Fibroblast of lung (primary cell): ENCODE measurements at regions not wholly inside any gene's neighbourhood (a gene's known extent, or its start where the extent isn't known, plus 50 kb on each side); places are given as distances from the start of the nearest gene placed in this dataset.
A peak's percentile ranks its signal among the peaks of the same experiment; 100 is the strongest.

Experiments used
- DNase-seq, 2 donors: peaks; one replicate each; pipeline versions ENCODE4 v3.0.0 to v3.0.0-alpha.2; 2010; ENCODE audit warnings: low read depth in 2 of 2
- H2AFZ ChIP-seq: 2 replicates; pipeline ENCODE4 v1.5.1; 2012; ENCODE audit warnings: low read length, control low read depth, inconsistent platforms
- H3K27ac ChIP-seq: 2 replicates; pipeline ENCODE4 v1.5.1; 2011; ENCODE audit warnings: low read length, control low read depth; ENCODE audit not compliant: insufficient read depth
- H3K27me3 ChIP-seq: 2 replicates; pipeline ENCODE4 v1.5.1; 2011; ENCODE audit warnings: mild to moderate bottlenecking, low read length; ENCODE audit not compliant: control insufficient read depth, insufficient read depth
- H3K36me3 ChIP-seq: 2 replicates; pipeline ENCODE4 v1.5.1; 2011; ENCODE audit warnings: low read length; ENCODE audit not compliant: control insufficient read depth, insufficient read depth
- H3K4me1 ChIP-seq: 2 replicates; pipeline ENCODE4 v1.5.1; 2011; ENCODE audit warnings: low read length; ENCODE audit not compliant: control insufficient read depth, insufficient read depth; ENCODE audit errors: extremely low read depth
- H3K4me2 ChIP-seq: 2 replicates; pipeline ENCODE4 v1.5.1; 2011; ENCODE audit warnings: low read length, control low read depth; ENCODE audit not compliant: insufficient read depth; ENCODE audit errors: extremely low read depth
- H3K4me3 ChIP-seq, 4 experiments: fragments of 200-600 bp in 1 of 4; sonication (generic) in 1 of 4; replicated peaks in 1 of 4; 2 replicates each; pipeline ENCODE4 v1.5.1; 2011 to 2016; ENCODE audit warnings: low read length in 4 of 4, low read depth in 3 of 4, mild to moderate bottlenecking in 3 of 4, control low read depth in 2 of 4, inconsistent platforms in 1 of 4, mixed read lengths in 1 of 4; ENCODE audit not compliant: insufficient read depth in 1 of 4; ENCODE audit errors: control extremely low read depth in 1 of 4
- H3K79me2 ChIP-seq: 2 replicates; pipeline ENCODE4 v1.5.1; 2012; ENCODE audit warnings: mild to moderate bottlenecking, low read length, inconsistent platforms; ENCODE audit not compliant: control insufficient read depth, insufficient read depth
- H3K9ac ChIP-seq: 2 replicates; pipeline ENCODE4 v1.5.1; 2011; ENCODE audit warnings: mild to moderate bottlenecking, low read length, control low read depth; ENCODE audit not compliant: insufficient read depth
- H3K9me3 ChIP-seq: 2 replicates; pipeline ENCODE4 v1.5.1; 2012; ENCODE audit warnings: low read depth, low read length; ENCODE audit not compliant: control insufficient read depth, insufficient read depth
- H4K20me1 ChIP-seq: 2 replicates; pipeline ENCODE4 v1.5.1; 2011; ENCODE audit warnings: low read length; ENCODE audit not compliant: control insufficient read depth, insufficient read depth; ENCODE audit errors: extremely low read depth
- CTCF ChIP-seq, 2 donors: IDR thresholded peaks in 1 of 2; conservative IDR thresholded peaks in 1 of 2; 1 replicate in 1 of 2; 2 replicates in 1 of 2; pipeline ENCODE4 v1.5.1; 2011 to 2012; ENCODE audit warnings: low read length in 2 of 2, control low read depth in 1 of 2, inconsistent platforms in 1 of 2, low read depth in 1 of 2, mild to moderate bottlenecking in 1 of 2
- EZH2 ChIP-seq: IDR thresholded peaks from 2 replicates; pipeline ENCODE4 v1.5.1; 2012; ENCODE audit warnings: low read length, control low read depth, mild to moderate bottlenecking; ENCODE audit errors: missing control alignments

GRCh38 chr4:84260495-84260894 lies 238.6 kb downstream of the NKX6-1 start:
- Histone ChIP-seq H3K4me2 (no peak overlapping the region), H3K4me1 (no peaks in the 10 kb centered on the region), H3K27ac (no peak overlapping the region), H3K9me3 (no peaks in the 10 kb centered on the region), H3K4me3 (no peak overlapping the region), H4K20me1 (no peaks in the 10 kb centered on the region), H3K27me3 (no peaks in the 10 kb centered on the region), H3K9ac (no peak overlapping the region), H3K79me2 (no peaks in the 10 kb centered on the region), H2AFZ (no peak overlapping the region), H3K36me3 (no peaks in the 10 kb centered on the region)
- TF ChIP-seq EZH2 (no peak), CTCF (conservative IDR thresholded peaks at IDR 0.05 in 1 of 2, IDR thresholded peaks at IDR 0.05 in 1 of 2; ENCODE audit: low read depth in 1 of 2, low read length in 2 of 2) (no peak)
- no peak for DNase-seq

GRCh38 chr4:84258905-84259830 lies 239.9 kb downstream of the NKX6-1 start:
- H3K36me3 ChIP-seq, result no peaks in the 10 kb centered on the region
- no peak overlapping the region for H3K27ac ChIP-seq
- no peaks in the 10 kb centered on the region for H4K20me1 ChIP-seq
- no peak overlapping the region for H2AFZ ChIP-seq
- TF ChIP-seq CTCF (conservative IDR thresholded peaks at IDR 0.05 in 1 of 2, IDR thresholded peaks at IDR 0.05 in 1 of 2; ENCODE audit: low read depth in 1 of 2, low read length in 2 of 2) (peak; percentile 65 to 73), EZH2 (no peak)
- H3K27me3 ChIP-seq, result no peaks in the 10 kb centered on the region
- no peak overlapping the region for H3K9ac ChIP-seq
- H3K4me3 ChIP-seq, result no peak overlapping the region
- H3K9me3 ChIP-seq, result no peaks in the 10 kb centered on the region
- no peaks in the 10 kb centered on the region for H3K4me1 ChIP-seq
- no peak overlapping the region for H3K4me2 ChIP-seq
- H3K79me2 ChIP-seq, result no peaks in the 10 kb centered on the region
- peak; percentile 19 to 22 for DNase-seq

- Histone ChIP-seq H3K79me2 (no peaks in the 10 kb centered on the region), H4K20me1 (no peaks in the 10 kb centered on the region), H3K27me3 (no peaks in the 10 kb centered on the region), H3K4me3 (no peak overlapping the region), H3K27ac (no peak overlapping the region), H3K4me1 (no peaks in the 10 kb centered on the region), H3K4me2 (no peak overlapping the region), H3K9me3 (no peaks in the 10 kb centered on the region), H2AFZ (no peak overlapping the region), H3K36me3 (no peaks in the 10 kb centered on the region), H3K9ac (no peak overlapping the region)
- no peak for TF ChIP-seq EZH2
- no peak for TF ChIP-seq CTCF (conservative IDR thresholded peaks at IDR 0.05 in 1 of 2, IDR thresholded peaks at IDR 0.05 in 1 of 2; ENCODE audit: low read depth in 1 of 2, low read length in 2 of 2)
- no peak for DNase-seq
Observed at GRCh38 chr4:84254537-84254936, 244.6 kb downstream of the NKX6-1 start.
